ENCODE measurements at regions not wholly inside any gene's neighbourhood (a gene's known extent, or its start where the extent isn't known, plus 50 kb on each side); places are given as distances from the start of the nearest gene placed in this dataset.

DNA sequence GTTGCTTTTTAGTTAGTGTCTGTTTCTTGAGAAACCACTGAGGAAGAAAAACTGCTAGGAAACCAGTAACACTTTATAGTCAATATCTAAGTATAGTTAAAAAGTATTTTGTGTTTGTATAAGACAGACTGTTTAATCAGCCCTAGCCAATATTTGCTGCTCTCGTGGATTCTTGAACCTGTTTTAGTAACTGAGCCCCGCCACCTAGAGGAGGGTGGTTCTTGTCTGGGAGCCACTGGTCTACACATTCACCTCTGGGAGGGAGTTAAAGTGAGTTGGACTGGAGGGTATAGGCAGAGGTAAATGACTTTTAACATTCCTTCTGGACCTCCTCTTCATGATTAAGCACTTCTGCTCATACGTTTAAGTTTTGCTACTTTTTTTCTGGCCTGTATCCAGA is 117.2 kb downstream of the SPATA31D1 start:
- no peaks in the 10 kb centered on the region for H3K36me3 Mint-ChIP-seq
- H3K4me3 Mint-ChIP-seq: no peak overlapping the region
- H3K4me1 Mint-ChIP-seq: no peaks in the 10 kb centered on the region
- H3K9me3 Mint-ChIP-seq: peaks cover 9% of the 10 kb centered on the region
- no peaks in the 10 kb centered on the region for H3K27me3 Mint-ChIP-seq
- H3K27ac Mint-ChIP-seq: no peak overlapping the region
- no peak for DNase-seq
- CTCF ChIA-PET: no interaction called here

DNA sequence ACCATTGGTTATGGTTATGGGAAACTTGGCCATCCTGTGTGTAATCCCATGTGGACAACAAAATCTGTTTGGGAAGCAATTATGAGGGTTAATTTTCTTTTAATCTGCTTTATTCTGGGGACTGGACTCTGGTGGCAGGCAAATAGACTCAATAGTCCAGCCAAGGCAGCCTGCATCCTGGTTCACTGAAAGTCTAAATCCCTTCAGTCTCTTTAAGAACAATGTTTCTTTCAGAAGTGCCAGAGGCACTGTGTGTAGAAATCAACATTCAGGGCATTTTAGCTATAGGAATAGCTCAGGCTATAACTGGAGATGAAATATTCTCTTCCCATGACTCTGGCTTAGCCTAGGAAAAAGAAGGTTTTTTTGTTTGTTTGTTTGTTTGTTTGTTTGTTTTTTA is 118.0 kb downstream of the SPATA31D1 start:
- Mint-ChIP-seq H3K4me3 (no peak overlapping the region), H3K9me3 (peaks cover 4% of the 10 kb centered on the region), H3K27me3 (no peaks in the 10 kb centered on the region), H3K36me3 (no peaks in the 10 kb centered on the region), H3K4me1 (no peaks in the 10 kb centered on the region), H3K27ac (no peak overlapping the region)
- DNase-seq: no peak
- CTCF ChIA-PET: no interaction called here

DNA sequence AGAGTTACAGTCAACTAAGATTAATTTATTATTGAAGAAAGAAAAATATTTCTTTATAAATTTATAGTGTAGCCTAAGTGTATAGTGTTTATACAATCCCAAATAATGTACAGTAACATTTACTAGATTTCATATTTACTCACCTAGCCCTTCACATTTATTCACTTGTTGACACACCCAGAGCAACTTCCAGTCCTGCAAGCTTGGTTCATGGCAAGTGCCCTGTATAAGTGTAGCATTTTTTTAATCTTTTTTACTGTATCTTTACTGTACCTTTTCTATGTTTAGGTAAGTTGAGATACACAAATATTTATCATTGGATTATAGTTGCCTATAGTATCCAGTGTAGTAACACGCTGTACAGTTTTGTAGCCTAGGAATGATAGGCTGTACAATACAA is 119.9 kb downstream of the SPATA31D1 start:
- H3K4me1 Mint-ChIP-seq: no peaks in the 10 kb centered on the region
- H3K9me3 Mint-ChIP-seq: no peaks in the 10 kb centered on the region
- CTCF ChIA-PET: no interaction called here
- H3K27me3 Mint-ChIP-seq: no peaks in the 10 kb centered on the region
- H3K4me3 Mint-ChIP-seq: no peak overlapping the region
- H3K27ac Mint-ChIP-seq: no peak overlapping the region
- DNase-seq: no peak
- H3K36me3 Mint-ChIP-seq: no peaks in the 10 kb centered on the region

DNA sequence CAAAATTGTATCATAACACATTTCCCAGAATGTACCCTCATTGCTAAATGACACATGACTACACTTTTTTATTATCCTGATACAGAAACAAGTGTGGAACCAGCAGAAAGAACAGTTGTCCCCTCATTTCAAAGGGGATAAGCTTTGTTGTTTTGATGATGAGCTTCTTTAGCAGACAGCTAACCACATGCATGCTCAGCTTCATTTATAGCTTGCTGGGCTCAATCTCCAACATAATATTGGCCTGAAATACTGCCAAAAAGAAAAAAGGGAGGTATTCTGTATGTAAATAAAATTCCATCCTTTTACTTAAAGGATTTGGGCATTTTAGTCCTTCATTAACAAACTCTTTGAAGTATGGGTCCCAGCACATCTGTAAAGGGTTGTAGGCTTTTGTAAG is 120.4 kb downstream of the SPATA31D1 start:
- no peaks in the 10 kb centered on the region for H3K4me1 Mint-ChIP-seq
- no peaks in the 10 kb centered on the region for H3K27me3 Mint-ChIP-seq
- H3K4me3 Mint-ChIP-seq: no peak overlapping the region
- H3K36me3 Mint-ChIP-seq: no peaks in the 10 kb centered on the region
- H3K27ac Mint-ChIP-seq: no peak overlapping the region
- H3K9me3 Mint-ChIP-seq: no peaks in the 10 kb centered on the region
- CTCF ChIA-PET: no interaction called here
- DNase-seq: no peak

DNA sequence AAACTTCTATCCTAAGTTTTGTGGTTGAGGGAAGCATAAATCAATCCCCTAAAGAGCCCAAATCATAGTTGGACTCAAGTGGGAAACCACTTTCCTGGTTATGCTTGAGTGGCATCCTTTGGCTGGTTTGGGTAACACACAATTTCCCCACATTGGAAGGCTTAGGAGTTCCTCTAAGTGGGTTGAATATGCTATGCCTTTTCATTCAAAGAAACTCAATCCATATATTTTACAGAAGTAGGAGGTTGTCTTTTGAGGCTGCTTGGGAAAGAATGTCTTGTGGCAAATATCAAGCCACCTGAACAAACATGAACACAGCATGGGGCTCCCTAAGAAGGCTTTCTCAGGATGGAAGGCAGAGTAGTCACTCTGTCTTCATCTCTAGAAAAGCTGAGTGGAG is 121.1 kb downstream of the SPATA31D1 start:
- CTCF ChIA-PET: no interaction called here
- Mint-ChIP-seq H3K27me3 (no peaks in the 10 kb centered on the region), H3K9me3 (no peaks in the 10 kb centered on the region), H3K36me3 (no peaks in the 10 kb centered on the region), H3K27ac (no peak overlapping the region), H3K4me1 (no peaks in the 10 kb centered on the region), H3K4me3 (no peak overlapping the region)
- DNase-seq: no peak

DNA sequence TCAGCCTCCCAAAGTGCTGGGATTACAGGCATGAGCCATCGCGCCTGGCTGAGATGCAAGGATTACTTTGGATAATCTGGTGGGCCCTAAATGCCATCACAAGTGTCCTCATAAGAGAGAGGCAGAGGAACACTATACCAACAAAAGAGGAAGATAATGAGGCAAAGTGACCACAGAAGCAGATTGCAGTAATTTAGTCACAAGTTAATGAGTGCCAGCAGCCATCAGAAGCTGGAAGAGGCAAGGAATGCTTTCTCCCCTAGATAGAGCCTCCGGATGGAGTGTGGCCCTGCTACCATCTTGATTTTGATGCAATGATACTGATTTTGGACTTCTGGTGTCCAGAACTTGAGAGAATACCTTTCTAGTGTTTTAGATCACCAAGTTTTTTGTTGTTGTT is 122.3 kb downstream of the SPATA31D1 start:
- H3K27me3 Mint-ChIP-seq: no peaks in the 10 kb centered on the region
- no peak overlapping the region for H3K4me3 Mint-ChIP-seq
- DNase-seq: no peak
- H3K36me3 Mint-ChIP-seq: no peaks in the 10 kb centered on the region
- H3K27ac Mint-ChIP-seq: no peak overlapping the region
- no peaks in the 10 kb centered on the region for H3K9me3 Mint-ChIP-seq
- H3K4me1 Mint-ChIP-seq: no peaks in the 10 kb centered on the region
- CTCF ChIA-PET: no interaction called here

DNA sequence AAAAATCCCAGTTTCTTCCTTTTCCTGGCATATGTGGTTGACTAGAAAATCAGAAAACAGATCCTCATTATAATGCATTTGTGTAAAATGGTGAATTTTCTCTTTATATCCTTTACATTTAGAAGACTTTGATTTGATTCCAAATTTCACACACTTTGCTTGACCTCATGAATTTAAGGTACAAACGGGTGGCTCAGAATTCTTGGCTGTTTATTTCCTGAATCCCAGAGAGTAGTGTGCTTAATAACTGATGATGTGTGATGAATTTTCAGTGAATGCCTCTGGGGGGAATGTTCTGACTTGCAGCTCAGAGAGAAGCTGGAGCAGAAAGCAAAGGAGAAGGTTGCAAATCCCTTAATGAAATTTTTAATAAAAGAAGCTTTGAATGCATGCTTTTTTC is 126.8 kb downstream of the SPATA31D1 start:
- H3K27ac Mint-ChIP-seq: no peak overlapping the region
- no peaks in the 10 kb centered on the region for H3K27me3 Mint-ChIP-seq
- no peaks in the 10 kb centered on the region for H3K36me3 Mint-ChIP-seq
- no peaks in the 10 kb centered on the region for H3K9me3 Mint-ChIP-seq
- H3K4me3 Mint-ChIP-seq: no peak overlapping the region
- CTCF ChIA-PET: no interaction called here
- no peaks in the 10 kb centered on the region for H3K4me1 Mint-ChIP-seq
- DNase-seq: no peak

DNA sequence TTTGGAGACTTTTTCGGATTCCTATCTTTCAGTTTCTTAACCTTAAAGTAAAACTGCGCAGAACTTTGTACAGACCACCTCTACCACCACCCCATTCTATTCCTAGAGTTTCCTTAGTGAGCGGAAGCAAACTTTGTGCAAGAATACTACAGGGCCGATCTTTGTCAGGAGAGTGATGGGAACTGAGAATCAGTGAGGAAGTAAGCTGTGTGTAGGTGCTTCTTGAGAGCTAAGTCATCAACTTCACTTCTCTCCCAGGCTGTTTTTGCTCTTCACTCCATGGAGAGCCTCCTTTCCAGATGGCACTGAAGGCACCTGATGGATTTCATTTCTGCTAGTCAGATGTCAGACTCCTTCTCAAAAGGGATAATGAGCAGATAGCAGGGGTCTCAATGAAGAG is 127.3 kb downstream of the SPATA31D1 start:
- Mint-ChIP-seq H3K4me1 (no peaks in the 10 kb centered on the region), H3K4me3 (no peak overlapping the region), H3K27me3 (no peaks in the 10 kb centered on the region), H3K36me3 (no peaks in the 10 kb centered on the region), H3K9me3 (no peaks in the 10 kb centered on the region), H3K27ac (no peak overlapping the region)
- CTCF ChIA-PET: no interaction called here
- no peak for DNase-seq

DNA sequence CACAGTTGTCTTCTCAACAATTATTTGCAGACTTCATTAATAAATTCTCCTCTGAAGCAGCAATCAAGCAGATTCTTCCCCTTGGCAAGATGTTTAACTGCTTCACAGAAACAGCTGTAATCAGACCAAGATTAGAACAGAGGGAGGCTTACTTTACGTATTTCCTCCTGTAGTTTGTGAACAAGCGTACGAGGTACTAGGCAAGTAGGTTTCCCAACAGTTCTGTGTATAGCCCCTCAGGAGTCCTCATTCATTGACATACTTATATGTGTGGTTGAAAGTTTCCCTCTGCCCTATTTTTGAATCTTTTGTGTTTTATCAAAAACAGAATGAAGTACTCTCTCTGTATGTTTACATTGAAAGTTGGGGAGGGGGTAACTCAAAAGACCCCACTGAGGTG is 128.0 kb downstream of the SPATA31D1 start:
- CTCF ChIA-PET: no interaction called here
- no peaks in the 10 kb centered on the region for H3K4me1 Mint-ChIP-seq
- DNase-seq: no peak
- H3K27ac Mint-ChIP-seq: no peak overlapping the region
- no peaks in the 10 kb centered on the region for H3K27me3 Mint-ChIP-seq
- H3K9me3 Mint-ChIP-seq: no peaks in the 10 kb centered on the region
- H3K36me3 Mint-ChIP-seq: no peaks in the 10 kb centered on the region
- H3K4me3 Mint-ChIP-seq: no peak overlapping the region

DNA sequence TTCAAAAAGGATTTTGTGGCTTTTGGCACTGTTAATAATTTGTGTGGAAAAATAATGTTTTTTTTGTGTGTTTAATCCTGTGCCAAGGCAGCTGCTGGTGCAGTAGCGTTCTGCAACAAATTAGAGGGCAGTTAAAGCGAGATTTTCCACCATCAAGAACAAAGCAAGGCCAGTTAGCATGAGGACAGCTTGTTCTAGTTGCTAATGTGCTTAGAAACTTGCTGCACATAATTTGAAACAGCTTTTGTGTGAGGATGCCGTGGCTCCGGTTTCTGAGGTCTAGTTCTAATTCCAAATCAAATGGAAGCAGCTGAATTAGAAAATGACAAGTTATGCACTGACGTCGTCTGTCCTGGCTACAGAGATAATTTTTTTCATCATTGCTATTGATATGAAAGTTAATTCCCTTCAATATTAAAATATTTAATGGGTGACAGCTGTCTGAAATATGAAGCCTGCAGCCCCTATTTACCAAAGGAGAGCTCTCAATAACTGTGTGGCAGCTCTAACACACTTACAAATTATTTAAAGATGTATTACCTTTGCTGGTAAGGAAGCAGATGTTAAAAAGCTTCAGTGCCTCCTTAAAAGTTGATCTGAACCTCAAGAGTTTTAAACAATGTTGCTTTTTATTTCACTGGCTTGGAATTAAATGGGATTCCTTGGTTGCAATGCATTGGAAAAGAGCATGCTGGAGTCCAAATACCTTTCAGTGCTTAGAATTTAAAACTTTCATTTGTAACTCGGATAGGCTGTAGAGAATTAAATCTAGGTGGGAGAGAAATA is 128.6 kb downstream of the SPATA31D1 start:
- CTCF ChIA-PET: no interaction called here
- Mint-ChIP-seq H3K27ac (no peak overlapping the region), H3K4me1 (no peaks in the 10 kb centered on the region), H3K36me3 (no peaks in the 10 kb centered on the region), H3K9me3 (no peaks in the 10 kb centered on the region), H3K27me3 (no peaks in the 10 kb centered on the region), H3K4me3 (no peak overlapping the region)
- no peak for DNase-seq

DNA sequence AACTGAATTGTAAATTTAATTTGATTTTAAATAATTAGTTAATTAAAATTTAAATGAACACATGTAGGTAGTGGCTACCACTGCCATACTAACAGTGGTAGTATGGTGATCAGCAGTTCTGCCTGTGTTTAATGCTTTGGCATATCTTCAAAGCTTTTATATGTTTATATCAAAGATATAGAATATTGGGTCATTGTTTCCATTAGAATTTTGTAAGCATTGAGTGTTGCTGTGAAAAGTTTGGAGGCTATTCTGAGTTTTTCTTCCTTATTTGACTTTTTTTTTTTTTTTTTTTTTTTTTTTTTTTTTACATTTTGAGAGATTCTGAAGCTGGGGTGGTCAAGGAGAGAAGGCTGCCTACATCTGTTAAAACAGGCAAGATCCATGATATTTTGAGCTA is 134.2 kb downstream of the SPATA31D1 start:
- H3K4me1 Mint-ChIP-seq: no peaks in the 10 kb centered on the region
- CTCF ChIA-PET: no interaction called here
- no peaks in the 10 kb centered on the region for H3K36me3 Mint-ChIP-seq
- no peak overlapping the region for H3K4me3 Mint-ChIP-seq
- no peaks in the 10 kb centered on the region for H3K27me3 Mint-ChIP-seq
- DNase-seq: no peak
- H3K27ac Mint-ChIP-seq: no peak overlapping the region
- no peaks in the 10 kb centered on the region for H3K9me3 Mint-ChIP-seq

DNA sequence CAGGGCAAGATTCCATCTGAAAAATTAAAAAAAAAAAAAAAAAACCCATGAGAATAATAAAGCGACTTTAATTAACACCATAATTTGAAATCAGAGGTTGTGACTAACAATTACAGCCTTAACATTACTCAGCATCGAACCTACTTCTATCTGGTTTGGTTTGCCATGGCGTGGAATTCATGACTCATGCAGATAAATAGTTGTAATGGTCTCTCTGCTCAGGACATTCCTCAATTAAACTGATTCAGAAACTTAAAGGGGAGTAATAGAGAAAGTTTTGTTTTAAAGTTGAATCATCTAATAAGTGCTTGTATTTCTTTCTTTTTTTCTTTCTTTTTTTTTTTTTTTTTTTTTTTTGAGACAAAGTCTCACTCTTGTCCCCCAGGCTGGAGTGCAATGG is 135.5 kb downstream of the SPATA31D1 start:
- H3K27ac Mint-ChIP-seq: no peak overlapping the region
- H3K9me3 Mint-ChIP-seq: no peaks in the 10 kb centered on the region
- no peaks in the 10 kb centered on the region for H3K27me3 Mint-ChIP-seq
- H3K4me3 Mint-ChIP-seq: no peak overlapping the region
- DNase-seq: no peak
- H3K4me1 Mint-ChIP-seq: no peaks in the 10 kb centered on the region
- CTCF ChIA-PET: no interaction called here
- no peaks in the 10 kb centered on the region for H3K36me3 Mint-ChIP-seq

DNA sequence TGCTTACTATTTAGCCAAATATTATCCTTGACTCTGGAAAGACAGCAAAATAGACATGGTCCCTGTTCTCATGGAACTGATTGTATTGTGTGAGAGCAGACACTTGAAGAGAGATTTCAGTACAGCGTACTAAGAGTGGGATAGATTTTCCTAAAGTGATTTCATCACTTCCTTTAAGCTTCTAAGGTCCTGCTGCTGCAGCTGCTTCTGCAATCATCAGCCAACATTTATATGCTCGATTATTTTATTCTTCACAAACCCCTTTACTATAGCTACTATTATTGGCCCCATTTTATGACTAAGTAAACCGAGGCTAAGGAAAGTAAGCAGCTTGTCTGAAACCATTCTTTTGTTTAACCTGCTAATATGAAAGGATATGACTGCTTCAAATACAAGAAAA is 137.7 kb downstream of the SPATA31D1 start:
- CTCF ChIA-PET: no interaction called here
- Mint-ChIP-seq H3K4me3 (no peak overlapping the region), H3K36me3 (no peaks in the 10 kb centered on the region), H3K4me1 (no peaks in the 10 kb centered on the region), H3K27me3 (no peaks in the 10 kb centered on the region), H3K9me3 (peaks cover 3% of the 10 kb centered on the region), H3K27ac (no peak overlapping the region)
- no peak for DNase-seq

DNA sequence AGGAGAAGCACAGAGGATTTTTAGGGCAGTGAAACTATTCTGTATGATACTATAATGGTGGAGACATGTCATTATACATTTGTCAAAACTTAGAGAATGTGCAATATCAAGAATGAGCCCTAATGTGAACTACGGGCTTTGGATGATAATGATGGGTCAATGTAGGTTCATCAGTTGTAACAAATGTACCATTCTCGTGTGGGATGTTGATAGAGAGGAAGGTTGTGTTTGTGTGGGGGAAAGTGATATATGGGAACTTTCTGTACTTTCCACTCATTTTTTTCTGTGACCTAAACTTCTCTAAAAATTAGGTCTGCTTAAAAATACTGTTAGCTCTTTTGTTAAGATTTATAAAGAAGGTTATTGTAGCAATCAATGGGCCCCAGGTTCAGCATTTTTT is 138.9 kb downstream of the SPATA31D1 start:
- Mint-ChIP-seq H3K4me3 (no peak overlapping the region), H3K27me3 (no peaks in the 10 kb centered on the region), H3K4me1 (no peaks in the 10 kb centered on the region), H3K9me3 (peaks cover 7% of the 10 kb centered on the region), H3K36me3 (no peaks in the 10 kb centered on the region), H3K27ac (no peak overlapping the region)
- CTCF ChIA-PET: interaction anchor here (0.6 kb wide), 1 partner anchor 225 kb away, joined by 3 read pairs; no protein-coding TSS in a partner anchor
- DNase-seq: no peak

DNA sequence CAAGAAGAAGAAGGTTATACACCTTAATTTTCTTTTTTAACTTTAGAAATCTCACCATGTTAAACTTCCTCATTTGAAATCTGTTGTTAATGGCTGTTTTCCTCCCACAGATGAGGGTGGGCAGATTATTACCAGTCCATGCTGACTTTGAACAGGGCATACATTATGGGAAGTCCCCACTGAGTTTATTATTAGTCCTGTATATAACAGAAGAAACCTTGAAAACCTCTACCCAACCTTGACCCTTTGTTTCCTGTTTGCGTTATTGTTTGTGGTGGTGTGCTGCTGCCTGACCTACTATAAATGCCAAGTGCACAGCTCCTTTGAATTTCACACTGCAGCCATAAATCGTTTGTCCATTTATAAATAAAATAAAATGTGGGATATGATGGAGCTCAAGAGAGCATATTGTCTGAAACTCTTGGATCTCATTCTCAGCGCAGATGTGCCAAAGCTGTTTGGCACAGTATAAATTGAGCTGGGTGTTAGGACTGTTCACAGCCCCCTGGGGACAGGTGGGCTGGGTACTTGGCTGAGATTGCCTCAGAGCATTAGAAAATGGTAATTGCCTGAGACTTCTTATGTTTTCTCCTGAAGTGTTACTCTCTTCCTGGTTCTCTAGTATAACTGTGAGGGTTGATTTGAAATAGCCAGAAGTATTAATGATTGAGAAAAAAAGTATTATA is 139.6 kb downstream of the SPATA31D1 start:
- CTCF ChIA-PET: no interaction called here
- DNase-seq: no peak
- Mint-ChIP-seq H3K27ac (no peak overlapping the region), H3K27me3 (no peaks in the 10 kb centered on the region), H3K9me3 (peaks cover 7% of the 10 kb centered on the region), H3K4me3 (no peak overlapping the region), H3K36me3 (no peaks in the 10 kb centered on the region), H3K4me1 (no peaks in the 10 kb centered on the region)
